Stromal cell of bone marrow (primary cell): ENCODE measurements at regions not wholly inside any gene's neighbourhood (a gene's known extent, or its start where the extent isn't known, plus 50 kb on each side); places are given as distances from the start of the nearest gene placed in this dataset.

ENCODE experiments used
- DNase-seq: peaks from one replicate; pipeline ENCODE4 v3.0.0-alpha.2; 2012; ENCODE audit warnings: low read depth

- no peak for DNase-seq
Observed at GRCh38 chr4:123940604-123941003, 544.0 kb downstream of the SPRY1 start.

GRCh38 chr4:123941306-123941705, 544.7 kb downstream of the SPRY1 start:
- DNase-seq: no peak

- no peak for DNase-seq
Observed at GRCh38 chr4:123943976-123944375, 547.4 kb downstream of the SPRY1 start.

GRCh38 chr4:123945301-123945700, 548.7 kb downstream of the SPRY1 start:
- DNase-seq: no peak

GRCh38 chr4:123950530-123950929, 553.9 kb downstream of the SPRY1 start:
- DNase-seq: no peak

- no peak for DNase-seq
Observed at GRCh38 chr4:123952530-123953274, 556.1 kb downstream of the SPRY1 start.

- DNase-seq: no peak
Observed at GRCh38 chr4:123953566-123953965, 557.0 kb downstream of the SPRY1 start.

- DNase-seq: no peak
Observed at GRCh38 chr4:123954220-123954619, 557.6 kb downstream of the SPRY1 start.

- no peak for DNase-seq
Observed at GRCh38 chr4:123955167-123955800, 558.7 kb downstream of the SPRY1 start.

GRCh38 chr4:123956204-123956603, 559.6 kb downstream of the SPRY1 start:
- no peak for DNase-seq

GRCh38 chr4:123966990-123967769, 570.6 kb downstream of the SPRY1 start:
- DNase-seq: no peak

- DNase-seq: no peak
Observed at GRCh38 chr4:123972031-123972430, 575.4 kb downstream of the SPRY1 start.

- no peak for DNase-seq
Observed at GRCh38 chr4:123974386-123975149, 578.0 kb downstream of the SPRY1 start.

GRCh38 chr4:123976285-123976684, 579.7 kb downstream of the SPRY1 start:
- DNase-seq: no peak

GRCh38 chr4:123976819-123977218, 580.2 kb downstream of the SPRY1 start:
- DNase-seq: no peak

- DNase-seq: no peak
Observed at GRCh38 chr4:123977641-123978081, 581.1 kb downstream of the SPRY1 start.

- DNase-seq: no peak
Observed at GRCh38 chr4:123978637-123979036, 582.0 kb downstream of the SPRY1 start.

GRCh38 chr4:123980736-123981300, 584.2 kb downstream of the SPRY1 start:
- no peak for DNase-seq

GRCh38 chr4:123984886-123985285, 588.3 kb downstream of the SPRY1 start:
- no peak for DNase-seq

GRCh38 chr4:123986268-123986798, 589.7 kb downstream of the SPRY1 start:
- peak; percentile 64 for DNase-seq

- no peak for DNase-seq
Observed at GRCh38 chr4:123987408-123987807, 590.8 kb downstream of the SPRY1 start.
